ENCODE measurements at regions not wholly inside any gene's neighbourhood (a gene's known extent, or its start where the extent isn't known, plus 50 kb on each side); places are given as distances from the start of the nearest gene placed in this dataset.

DNA sequence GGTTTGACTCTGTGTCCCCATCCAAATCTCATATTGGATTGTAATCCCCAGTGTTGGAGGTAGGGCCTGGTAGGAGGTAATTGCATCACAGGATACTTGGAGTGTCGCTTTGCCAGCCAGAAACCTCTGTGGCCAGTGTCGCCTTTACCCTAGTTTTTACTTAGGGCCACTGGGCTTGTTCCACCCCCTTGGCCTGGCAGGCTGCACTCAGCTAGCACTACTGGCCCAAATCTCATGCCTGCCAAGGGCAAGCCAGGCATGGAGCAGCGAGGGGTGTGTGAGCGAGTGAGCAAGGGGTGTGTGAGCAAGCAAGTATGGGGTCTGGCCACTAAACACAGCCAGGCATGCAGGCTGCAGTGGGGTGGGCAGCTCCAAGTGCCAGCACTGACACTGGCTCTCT lies 178.7 kb upstream of the MGAT5 start:
- H3K4me3 ChIP-seq (ENCODE audit: low read length in 3 of 3), result no peak overlapping the region
- intact Hi-C loops (cut with DNase I), result no loop called here
- no peaks in the 10 kb centered on the region for H3K4me1 ChIP-seq (ENCODE audit: control insufficient read depth in 2 of 3, insufficient read depth in 2 of 3, low read depth in 1 of 3, low read length in 3 of 3)
- no peak overlapping the region for H3K9ac ChIP-seq (ENCODE audit: low read length in 3 of 3)
- TF ChIP-seq, protein P1, sequence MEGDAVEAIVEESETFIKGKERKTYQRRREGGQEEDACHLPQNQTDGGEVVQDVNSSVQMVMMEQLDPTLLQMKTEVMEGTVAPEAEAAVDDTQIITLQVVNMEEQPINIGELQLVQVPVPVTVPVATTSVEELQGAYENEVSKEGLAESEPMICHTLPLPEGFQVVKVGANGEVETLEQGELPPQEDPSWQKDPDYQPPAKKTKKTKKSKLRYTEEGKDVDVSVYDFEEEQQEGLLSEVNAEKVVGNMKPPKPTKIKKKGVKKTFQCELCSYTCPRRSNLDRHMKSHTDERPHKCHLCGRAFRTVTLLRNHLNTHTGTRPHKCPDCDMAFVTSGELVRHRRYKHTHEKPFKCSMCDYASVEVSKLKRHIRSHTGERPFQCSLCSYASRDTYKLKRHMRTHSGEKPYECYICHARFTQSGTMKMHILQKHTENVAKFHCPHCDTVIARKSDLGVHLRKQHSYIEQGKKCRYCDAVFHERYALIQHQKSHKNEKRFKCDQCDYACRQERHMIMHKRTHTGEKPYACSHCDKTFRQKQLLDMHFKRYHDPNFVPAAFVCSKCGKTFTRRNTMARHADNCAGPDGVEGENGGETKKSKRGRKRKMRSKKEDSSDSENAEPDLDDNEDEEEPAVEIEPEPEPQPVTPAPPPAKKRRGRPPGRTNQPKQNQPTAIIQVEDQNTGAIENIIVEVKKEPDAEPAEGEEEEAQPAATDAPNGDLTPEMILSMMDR (IDR thresholded peaks at IDR 0.05; ENCODE audit: borderline replicate concordance, extremely low read depth, insufficient read depth), result no peak
- FAIRE-seq (no peak), DNase-seq (peak in 1 of 5 donors; percentile 61)
- H3K27ac ChIP-seq (ENCODE audit: low read depth in 2 of 2, low read length in 2 of 2), result no peak overlapping the region
- H3K36me3 ChIP-seq (ENCODE audit: control insufficient read depth in 2 of 3, insufficient read depth in 3 of 3, low read length in 3 of 3), result no peaks in the 10 kb centered on the region
- H3K9me3 ChIP-seq (ENCODE audit: control insufficient read depth in 2 of 3, insufficient read depth in 1 of 3, low read length in 3 of 3), result no peaks in the 10 kb centered on the region
- no peaks in the 10 kb centered on the region for H3K27me3 ChIP-seq (ENCODE audit: control insufficient read depth, insufficient read depth, low read length)

DNA sequence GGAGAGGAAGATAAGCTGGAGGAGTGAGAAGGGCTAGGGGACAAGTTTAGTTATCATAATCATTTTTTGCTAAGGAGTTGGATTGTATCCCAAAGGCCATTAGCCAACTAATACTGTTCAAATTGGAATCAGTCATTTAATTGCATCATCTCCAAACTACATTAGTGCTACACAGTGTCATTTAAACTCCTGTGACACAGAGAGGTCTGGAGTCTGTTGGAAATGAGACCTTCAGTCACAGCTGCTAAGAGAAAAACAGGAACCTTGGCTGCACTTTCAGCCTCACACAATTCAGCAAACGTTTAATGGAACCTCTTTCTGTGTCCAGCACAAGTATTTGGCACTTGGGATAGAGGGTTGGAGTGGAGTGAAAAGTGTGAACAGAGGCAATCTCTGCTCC lies 175.5 kb upstream of the MGAT5 start:
- no peak for DNase-seq
- no peaks in the 10 kb centered on the region for H3K9me3 ChIP-seq (ENCODE audit: control insufficient read depth in 2 of 3, insufficient read depth in 1 of 3, low read length in 3 of 3)
- intact Hi-C loops (cut with DNase I), result no loop called here

DNA sequence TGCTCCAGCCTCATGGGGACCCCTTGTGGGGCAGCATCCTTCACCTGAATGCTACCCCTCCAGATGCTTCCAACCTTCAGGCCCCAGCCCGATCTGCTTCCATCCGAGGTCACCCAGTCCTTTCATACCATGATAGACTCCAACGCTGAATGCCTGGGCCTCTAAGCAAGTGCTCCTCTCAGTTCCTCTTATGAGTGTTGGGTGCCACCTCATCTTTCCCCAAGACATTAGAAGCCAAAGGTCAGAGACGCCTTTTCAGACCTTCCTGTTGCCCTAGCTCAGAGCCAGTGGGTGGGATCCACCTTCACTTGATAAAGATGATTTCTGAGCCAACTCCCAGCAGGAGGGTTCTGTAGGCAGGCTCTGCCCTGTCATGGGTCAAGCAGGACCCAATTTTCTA lies 174.5 kb upstream of the MGAT5 start:
- Histone ChIP-seq H3K27ac (ENCODE audit: low read depth in 2 of 2, low read length in 2 of 2) (no peak overlapping the region), H3K4me1 (ENCODE audit: control insufficient read depth in 2 of 3, insufficient read depth in 2 of 3, low read depth in 1 of 3, low read length in 3 of 3) (no peaks in the 10 kb centered on the region), H3K9ac (ENCODE audit: low read length in 3 of 3) (no peak overlapping the region), H3K4me3 (ENCODE audit: low read length in 3 of 3) (no peak overlapping the region), H3K36me3 (ENCODE audit: control insufficient read depth in 2 of 3, insufficient read depth in 3 of 3, low read length in 3 of 3) (no peaks in the 10 kb centered on the region), H3K27me3 (ENCODE audit: control insufficient read depth, insufficient read depth, low read length) (no peaks in the 10 kb centered on the region), H3K9me3 (ENCODE audit: control insufficient read depth in 2 of 3, insufficient read depth in 1 of 3, low read length in 3 of 3) (no peaks in the 10 kb centered on the region)
- no peak for FAIRE-seq
- intact Hi-C loops (cut with DNase I), result no loop called here
- TF ChIP-seq, protein P1 (IDR thresholded peaks at IDR 0.05; ENCODE audit: borderline replicate concordance, extremely low read depth, insufficient read depth), result no peak
- DNase-seq, result no peak

More for the DNA sequence above, 175.5 kb upstream of the MGAT5 start:
- H3K9ac ChIP-seq (ENCODE audit: low read length in 3 of 3), result no peak overlapping the region
- H3K4me1 ChIP-seq (ENCODE audit: control insufficient read depth in 2 of 3, insufficient read depth in 2 of 3, low read depth in 1 of 3, low read length in 3 of 3), result no peaks in the 10 kb centered on the region
- no peak overlapping the region for H3K27ac ChIP-seq (ENCODE audit: low read depth in 2 of 2, low read length in 2 of 2)
- H3K27me3 ChIP-seq (ENCODE audit: control insufficient read depth, insufficient read depth, low read length), result no peaks in the 10 kb centered on the region
- no peak for FAIRE-seq
- no peaks in the 10 kb centered on the region for H3K36me3 ChIP-seq (ENCODE audit: control insufficient read depth in 2 of 3, insufficient read depth in 3 of 3, low read length in 3 of 3)
- TF ChIP-seq, protein P1 (IDR thresholded peaks at IDR 0.05; ENCODE audit: borderline replicate concordance, extremely low read depth, insufficient read depth), result no peak
- no peak overlapping the region for H3K4me3 ChIP-seq (ENCODE audit: low read length in 3 of 3)

DNA sequence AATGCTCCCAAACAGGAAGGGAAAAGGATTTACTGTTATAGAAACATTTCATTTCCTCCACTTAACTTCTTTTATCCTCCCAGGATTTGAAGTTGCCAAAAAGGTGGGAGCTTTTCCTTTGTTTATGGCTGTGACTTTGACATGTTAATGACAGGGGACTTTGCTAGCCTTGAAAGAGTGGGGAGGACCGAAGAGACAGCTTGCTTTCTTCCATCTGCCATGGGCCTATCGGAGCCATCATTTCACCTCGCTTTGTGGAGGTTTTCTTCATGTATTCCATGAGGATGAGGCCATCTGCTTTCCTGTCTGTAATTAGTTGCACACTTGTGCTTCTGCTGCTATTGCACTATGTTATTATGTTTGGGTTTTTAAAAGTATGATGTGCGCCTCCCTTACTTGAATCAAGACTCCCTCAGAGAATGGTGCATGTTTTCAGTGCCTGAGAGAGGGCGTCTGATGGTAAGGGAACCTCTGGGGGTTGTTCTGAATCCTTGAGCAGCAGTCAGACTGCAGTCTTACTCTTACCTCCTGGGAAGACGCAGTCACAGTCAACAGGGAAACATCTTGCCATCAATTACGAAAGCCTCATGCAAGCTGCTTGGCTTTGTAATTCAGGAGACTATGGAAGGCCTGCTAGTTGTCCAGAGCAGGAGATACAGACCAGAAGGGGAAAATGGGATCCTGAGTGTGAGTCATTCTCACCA lies 173.3 kb upstream of the MGAT5 start:
- DNase-seq, result peak in 1 of 5 donors; percentile 33
- no peaks in the 10 kb centered on the region for H3K9me3 ChIP-seq (ENCODE audit: control insufficient read depth in 2 of 3, insufficient read depth in 1 of 3, low read length in 3 of 3)
- H3K4me3 ChIP-seq (ENCODE audit: low read length in 3 of 3), result no peak overlapping the region
- no peak overlapping the region for H3K27ac ChIP-seq (ENCODE audit: low read depth in 2 of 2, low read length in 2 of 2)
- H3K36me3 ChIP-seq (ENCODE audit: control insufficient read depth in 2 of 3, insufficient read depth in 3 of 3, low read length in 3 of 3), result no peaks in the 10 kb centered on the region
- intact Hi-C loops (cut with DNase I), result no loop called here
- TF ChIP-seq, protein P1 (IDR thresholded peaks at IDR 0.05; ENCODE audit: borderline replicate concordance, extremely low read depth, insufficient read depth), result no peak
- FAIRE-seq, result no peak
- H3K9ac ChIP-seq (ENCODE audit: low read length in 3 of 3), result no peak overlapping the region
- H3K27me3 ChIP-seq (ENCODE audit: control insufficient read depth, insufficient read depth, low read length), result no peaks in the 10 kb centered on the region
- no peaks in the 10 kb centered on the region for H3K4me1 ChIP-seq (ENCODE audit: control insufficient read depth in 2 of 3, insufficient read depth in 2 of 3, low read depth in 1 of 3, low read length in 3 of 3)
